GM12878 (cell line): ENCODE measurements at regions not wholly inside any gene's neighbourhood (a gene's known extent, or its start where the extent isn't known, plus 50 kb on each side); places are given as distances from the start of the nearest gene placed in this dataset.

Experiments
- ATAC-seq: fragments of 200-7000 bp; cut with Tn5 transposase; 3 replicates; pipeline ENCODE4 v1.9.1; 2020; ENCODE audit warnings: mild to moderate bottlenecking, moderate library complexity
- BruUV-seq: library from RNA; stranded (reverse); fragments of 400-500 nt; replicated peaks from 2 replicates; lab custom pipeline; 2021; lab: Mats Ljungman, UMichigan
- CTCF ChIA-PET: fragments of 300-600 bp; sonication (Branson Sonifier 250); formaldehyde crosslinking; extraction: SDS; loops from one replicate; lab custom pipeline; 2021; ENCODE audit warnings: inconsistent platforms; lab: Yijun Ruan, JAX
- POLR2A ChIA-PET: fragments of 350-600 bp; formaldehyde crosslinking; extraction: SDS; loops from one replicate; lab custom pipeline; 2021; ENCODE audit warnings: inconsistent platforms; lab: Charles Lee
- RAD21 ChIA-PET: fragments of 300-600 bp; sonication (Branson Sonifier 250); formaldehyde crosslinking; loops from one replicate; lab custom pipeline; 2023; ENCODE audit warnings: antibody characterized with exemption; ENCODE audit not compliant: unreplicated experiment; lab: Charles Lee
- SMC1A ChIA-PET: fragments of 300-600 bp; sonication (Branson Sonifier 250); formaldehyde crosslinking; loops from one replicate; lab custom pipeline; 2023; ENCODE audit not compliant: unreplicated experiment, uncharacterized antibody; lab: Charles Lee
- DNase-seq: peaks from one replicate; pipeline ENCODE4 v3.0.0-alpha.2; 2011; ENCODE audit warnings: low read depth, low spot score
- FAIRE-seq: peaks from 3 replicates; lab custom pipeline; 2011; peaks lifted over from hg19 to GRCh38; lab: Jason Lieb, UNC
- H2AFZ ChIP-seq: 2 replicates; pipeline ENCODE4 v1.6.0; 2011; ENCODE audit warnings: low read depth, low read length, control low read depth; ENCODE audit not compliant: control insufficient read depth
- H3K27ac ChIP-seq: 2 replicates; pipeline ENCODE4 v1.5.1; 2011; ENCODE audit warnings: control low read depth; ENCODE audit not compliant: control insufficient read depth, insufficient read depth
- H3K27me3 ChIP-seq, 2 experiments: replicated peaks in 1 of 2; 2 replicates each; pipeline versions ENCODE4 v1.6.0 to v1.6.1; 2011; ENCODE audit warnings: low read length in 1 of 2; ENCODE audit not compliant: control insufficient read depth in 2 of 2, insufficient read depth in 2 of 2
- H3K36me3 ChIP-seq, 2 experiments: 2 replicates each; pipeline ENCODE4 v1.5.1; 2011; ENCODE audit warnings: low read length in 1 of 2; ENCODE audit not compliant: control insufficient read depth in 2 of 2, insufficient read depth in 2 of 2
- H3K4me1 ChIP-seq: 2 replicates; pipeline ENCODE4 v1.6.1; 2011; ENCODE audit warnings: mild to moderate bottlenecking, low read length, moderate library complexity, mixed read lengths; ENCODE audit not compliant: control insufficient read depth, insufficient read depth
- H3K4me2 ChIP-seq: 2 replicates; pipeline ENCODE4 v1.6.0; 2011; ENCODE audit warnings: control low read depth; ENCODE audit not compliant: control insufficient read depth, insufficient read depth
- H3K4me3 ChIP-seq: fragments of 200-600 bp; sonication (generic); 2 replicates; pipeline ENCODE4 v1.5.1; 2016
- H3K79me2 ChIP-seq: 2 replicates; pipeline ENCODE4 v1.6.0; 2011; ENCODE audit warnings: low read length; ENCODE audit not compliant: control insufficient read depth, insufficient read depth
- H3K9ac ChIP-seq: 2 replicates; pipeline ENCODE4 v1.8.0; 2011; ENCODE audit warnings: low read length, control low read depth, mixed read lengths; ENCODE audit not compliant: control insufficient read depth, insufficient read depth
- H3K9me3 ChIP-seq: replicated peaks from 3 replicates; pipeline ENCODE4 v1.5.1; 2011; ENCODE audit warnings: mild to moderate bottlenecking, low read length; ENCODE audit not compliant: control insufficient read depth, insufficient read depth
- H4K20me1 ChIP-seq: 2 replicates; pipeline ENCODE4 v1.6.0; 2011; ENCODE audit not compliant: control insufficient read depth, insufficient read depth
- DPF2 ChIP-seq: fragments of 450-650 bp; IDR thresholded peaks from 2 replicates; pipeline ENCODE4 v1.6.1; 2017; ENCODE audit warnings: mild to moderate bottlenecking
- E2F4 ChIP-seq: IDR thresholded peaks from 2 replicates; pipeline ENCODE4 v1.6.1; 2012; ENCODE audit warnings: low read depth, low read length, improper control_type of control experiment
- IRF5 ChIP-seq: fragments of 450-650 bp; IDR thresholded peaks from 2 replicates; pipeline ENCODE4 v1.6.1; 2017; ENCODE audit warnings: borderline replicate concordance
- MAX ChIP-seq: IDR thresholded peaks from 2 replicates; pipeline ENCODE4 v1.6.1; 2012; ENCODE audit warnings: low read depth, low read length, improper control_type of control experiment
- MYC ChIP-seq: IDR thresholded peaks from 2 replicates; pipeline ENCODE4 v1.6.1; 2011; ENCODE audit warnings: mild to moderate bottlenecking, low read length, moderate library complexity, inconsistent platforms; ENCODE audit not compliant: insufficient read depth, insufficient replicate concordance, insufficient read length, severe bottlenecking
- PBX3 ChIP-seq: IDR thresholded peaks from 2 replicates; pipeline ENCODE4 v1.6.1; 2011; ENCODE audit warnings: mild to moderate bottlenecking, low read depth, low read length, moderate library complexity; ENCODE audit not compliant: insufficient replicate concordance
- SUPT20H ChIP-seq: IDR thresholded peaks from 2 replicates; pipeline ENCODE4 v1.6.1; 2011; ENCODE audit warnings: low read depth, mild to moderate bottlenecking, low read length, moderate library complexity, borderline replicate concordance; ENCODE audit not compliant: control insufficient read depth
- TCF12 ChIP-seq: IDR thresholded peaks from 2 replicates; pipeline ENCODE4 v1.6.1; 2011; ENCODE audit warnings: low read depth, mild to moderate bottlenecking, low read length
- WGBS: methylation state at CpG from one replicate; pipeline ENCODE4 v1.1.6; 2016; ENCODE audit warnings: low lambda C conversion rate; ENCODE audit not compliant: insufficient replicate concordance, insufficient coverage; ENCODE audit errors: missing lambda C conversion rate; 5-methylcytosine and 5-hydroxymethylcytosine counted together
- in situ Hi-C: fragments of 300-500 bp; cut with MboI; formaldehyde crosslinking; loops from 9 replicates; pipeline ENCODE4 v1.14.3; 2018; ENCODE audit warnings: mixed read lengths
- intact Hi-C: fragments of 100-400 bp; cut with micrococcal nuclease; formaldehyde crosslinking; loops from one replicate; pipeline ENCODE4 v1.14.2; 2022; ENCODE audit not compliant: unreplicated experiment

- Histone ChIP-seq H3K9me3 (no peaks in the 10 kb centered on the region), H3K79me2 (no peaks in the 10 kb centered on the region), H4K20me1 (no peaks in the 10 kb centered on the region), H3K4me2 (no peak overlapping the region)
- DNase-seq: no peak
- CTCF ChIA-PET: no interaction called here
- TF ChIP-seq E2F4 (no peak), MYC (no peak), PBX3 (no peak), TCF12 (no peak), MAX (no peak), DPF2 (no peak), IRF5 (no peak), SUPT20H (no peak)
- TF ChIP-seq, all 136 proteins: peak for 0
- FAIRE-seq (no peak), ATAC-seq (no peak)
- BruUV-seq: no TSS peak
- WGBS: 25% methylated on average over 3 of the region's 3 CpGs
- H3K36me3 ChIP-seq: no peaks in the 10 kb centered on the region
- ChIA-PET RAD21 (no interaction called here), POLR2A (no interaction called here), SMC1A (no interaction called here)
- no peak overlapping the region for H3K27ac ChIP-seq
- intact Hi-C loops: no loop called here
- in situ Hi-C loops: no loop called here
- H3K27me3 ChIP-seq: no peaks in the 10 kb centered on the region
- no peak overlapping the region for H3K4me3 ChIP-seq
- no peak overlapping the region for H3K9ac ChIP-seq
- H2AFZ ChIP-seq: no peak overlapping the region
- H3K4me1 ChIP-seq: no peaks in the 10 kb centered on the region
These were observed 234.3 kb upstream of the ADAMTS5 start for GRCh38 chr21:27201197-27201596.
